Suprapubic skin (tissue), 4 donors: ENCODE measurements at regions not wholly inside any gene's neighbourhood (a gene's known extent, or its start where the extent isn't known, plus 50 kb on each side); places are given as distances from the start of the nearest gene placed in this dataset.

Experiments used
- DNase-seq, 2 donors: peaks; one replicate each; pipeline ENCODE4 v3.0.0-alpha.2; 2019; ENCODE audit warnings: low spot score in 2 of 2
- H3K27ac ChIP-seq: fragments of 200-600 bp; sonication (generic); one replicate; pipeline ENCODE4 v1.5.1; 2019
- H3K27me3 ChIP-seq: fragments of 200-600 bp; sonication (generic); one replicate; pipeline ENCODE4 v1.5.1; 2019
- H3K36me3 ChIP-seq: fragments of 200-600 bp; sonication (generic); one replicate; pipeline ENCODE4 v1.5.1; 2019
- H3K4me1 ChIP-seq: fragments of 200-600 bp; sonication (generic); one replicate; pipeline ENCODE4 v1.5.1; 2019
- H3K4me3 ChIP-seq: fragments of 200-600 bp; sonication (generic); one replicate; pipeline ENCODE4 v1.5.1; 2019; ENCODE audit warnings: mild to moderate bottlenecking
- H3K9me3 ChIP-seq: fragments of 200-600 bp; sonication (generic); one replicate; pipeline ENCODE4 v1.5.1; 2019
- EP300 ChIP-seq: sonication (generic); formaldehyde crosslinking; IDR thresholded peaks from one replicate; pipeline ENCODE4 v1.6.1; 2017; ENCODE audit warnings: antibody characterized with exemption
- POLR2A ChIP-seq, 2 donors: fragments of 450-650 bp; IDR thresholded peaks; one replicate each; pipeline ENCODE4 v1.6.1; 2017; ENCODE audit warnings: antibody characterized with exemption in 2 of 2, mild to moderate bottlenecking in 2 of 2, moderate library complexity in 2 of 2
- POLR2AphosphoS5 ChIP-seq, 3 donors: sonication (generic); formaldehyde crosslinking; IDR thresholded peaks; one replicate each; pipeline ENCODE4 v1.6.1; 2017; ENCODE audit warnings: antibody characterized with exemption in 3 of 3
- WGBS: methylation state at CpG from one replicate; pipeline ENCODE4 v1.1.5; 2018; 5-methylcytosine and 5-hydroxymethylcytosine counted together
- TF ChIP-seq, protein P1 (sequence below), 2 donors: fragments of 200-600 bp in 1 of 2; fragments of 450-650 bp in 1 of 2; sonication (generic) in 1 of 2; IDR thresholded peaks; one replicate each; pipeline ENCODE4 v1.5.1; 2016 to 2019; ENCODE audit warnings: antibody characterized with exemption in 2 of 2, mild to moderate bottlenecking in 1 of 2, moderate library complexity in 1 of 2

DNA sequence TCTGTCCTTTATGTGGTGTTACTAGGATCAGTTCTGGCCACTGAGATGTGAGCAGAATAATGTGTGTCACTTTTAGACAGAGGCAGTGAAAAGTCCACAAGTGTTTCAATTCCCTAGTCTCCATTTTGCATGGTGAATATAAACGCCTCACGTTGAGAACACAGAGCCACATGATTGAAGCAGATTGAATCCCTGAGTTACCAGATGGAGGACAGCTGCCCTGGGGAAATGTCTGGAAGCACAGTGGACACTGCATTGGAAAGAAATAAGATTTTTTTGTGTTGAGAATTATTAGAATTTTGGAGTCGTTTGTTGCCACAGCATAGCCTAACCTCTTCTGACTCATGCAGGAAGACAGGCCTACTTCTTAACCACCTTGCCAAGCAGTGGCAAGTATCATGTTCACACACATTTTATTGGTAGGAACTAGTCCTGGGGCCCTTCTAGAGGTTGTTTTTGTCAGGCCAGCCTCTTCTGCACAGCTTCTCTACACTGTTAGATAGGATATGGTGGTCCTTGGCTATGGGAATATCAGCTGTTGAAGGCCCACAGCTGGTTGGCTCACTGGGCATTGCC is 188.6 kb downstream of the TMEM182 start:
- no peak for DNase-seq
- H3K4me1 ChIP-seq: no peaks in the 10 kb centered on the region
- no peak for TF ChIP-seq POLR2AphosphoS5 (IDR thresholded peaks at IDR 0.05)
- TF ChIP-seq, protein P1, sequence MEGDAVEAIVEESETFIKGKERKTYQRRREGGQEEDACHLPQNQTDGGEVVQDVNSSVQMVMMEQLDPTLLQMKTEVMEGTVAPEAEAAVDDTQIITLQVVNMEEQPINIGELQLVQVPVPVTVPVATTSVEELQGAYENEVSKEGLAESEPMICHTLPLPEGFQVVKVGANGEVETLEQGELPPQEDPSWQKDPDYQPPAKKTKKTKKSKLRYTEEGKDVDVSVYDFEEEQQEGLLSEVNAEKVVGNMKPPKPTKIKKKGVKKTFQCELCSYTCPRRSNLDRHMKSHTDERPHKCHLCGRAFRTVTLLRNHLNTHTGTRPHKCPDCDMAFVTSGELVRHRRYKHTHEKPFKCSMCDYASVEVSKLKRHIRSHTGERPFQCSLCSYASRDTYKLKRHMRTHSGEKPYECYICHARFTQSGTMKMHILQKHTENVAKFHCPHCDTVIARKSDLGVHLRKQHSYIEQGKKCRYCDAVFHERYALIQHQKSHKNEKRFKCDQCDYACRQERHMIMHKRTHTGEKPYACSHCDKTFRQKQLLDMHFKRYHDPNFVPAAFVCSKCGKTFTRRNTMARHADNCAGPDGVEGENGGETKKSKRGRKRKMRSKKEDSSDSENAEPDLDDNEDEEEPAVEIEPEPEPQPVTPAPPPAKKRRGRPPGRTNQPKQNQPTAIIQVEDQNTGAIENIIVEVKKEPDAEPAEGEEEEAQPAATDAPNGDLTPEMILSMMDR (IDR thresholded peaks at IDR 0.05): no peak
- no peaks in the 10 kb centered on the region for H3K36me3 ChIP-seq
- H3K4me3 ChIP-seq: no peak overlapping the region
- 50% methylated on average over 3 of the region's 3 CpGs for WGBS
- no peaks in the 10 kb centered on the region for H3K9me3 ChIP-seq
- H3K27ac ChIP-seq: no peak overlapping the region
- H3K27me3 ChIP-seq: no peaks in the 10 kb centered on the region

- WGBS: 87% methylated on average over 3 of the region's 3 CpGs
- H3K4me1 ChIP-seq: no peaks in the 10 kb centered on the region
- no peak overlapping the region for H3K4me3 ChIP-seq
- H3K9me3 ChIP-seq: no peaks in the 10 kb centered on the region
- no peak for DNase-seq
- TF ChIP-seq EP300: no peak
- no peaks in the 10 kb centered on the region for H3K27me3 ChIP-seq
- H3K27ac ChIP-seq: no peak overlapping the region
- no peaks in the 10 kb centered on the region for H3K36me3 ChIP-seq
These were observed 189.4 kb downstream of the TMEM182 start for GRCh38 chr2:102951249-102951648.

DNA sequence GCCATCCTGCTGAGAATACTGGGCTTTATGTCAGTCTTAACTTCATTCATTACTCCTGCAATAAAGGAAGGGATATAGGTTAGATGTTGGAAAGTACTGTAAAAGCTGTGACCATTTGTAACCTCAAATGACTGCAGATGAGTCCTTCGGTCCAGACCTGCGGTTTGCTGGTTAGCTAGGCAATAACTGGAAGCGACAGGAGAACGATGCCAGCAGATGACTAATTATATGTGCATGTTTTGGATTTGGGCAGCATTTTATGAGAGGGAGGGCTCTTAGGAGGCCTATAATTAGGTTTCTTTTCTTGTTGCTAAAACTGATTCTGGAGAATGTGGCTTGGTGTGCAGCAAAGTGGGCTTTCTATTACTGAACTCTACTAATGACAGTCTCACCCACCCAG is 205.6 kb downstream of the TMEM182 start:
- H3K27me3 ChIP-seq: no peaks in the 10 kb centered on the region
- H3K27ac ChIP-seq: no peak overlapping the region
- no peaks in the 10 kb centered on the region for H3K36me3 ChIP-seq
- no peak overlapping the region for H3K4me3 ChIP-seq
- 50% methylated on average over 4 of the region's 4 CpGs for WGBS
- TF ChIP-seq POLR2A (IDR thresholded peaks at IDR 0.05) (no peak), POLR2AphosphoS5 (IDR thresholded peaks at IDR 0.05) (no peak), EP300 (no peak)
- TF ChIP-seq, protein P1 (IDR thresholded peaks at IDR 0.05): no peak
- H3K9me3 ChIP-seq: no peaks in the 10 kb centered on the region
- no peak for DNase-seq
- H3K4me1 ChIP-seq: no peaks in the 10 kb centered on the region

GRCh38 chr2:102968375-102968774 is 206.5 kb downstream of the TMEM182 start:
- no peak overlapping the region for H3K27ac ChIP-seq
- WGBS: 53% methylated on average over 6 of the region's 6 CpGs
- no peak for DNase-seq
- no peaks in the 10 kb centered on the region for H3K9me3 ChIP-seq
- no peak overlapping the region for H3K4me3 ChIP-seq
- TF ChIP-seq POLR2A (IDR thresholded peaks at IDR 0.05) (no peak), EP300 (no peak), POLR2AphosphoS5 (IDR thresholded peaks at IDR 0.05) (no peak)
- TF ChIP-seq, protein P1 (IDR thresholded peaks at IDR 0.05): no peak
- no peaks in the 10 kb centered on the region for H3K27me3 ChIP-seq
- H3K4me1 ChIP-seq: no peaks in the 10 kb centered on the region
- no peaks in the 10 kb centered on the region for H3K36me3 ChIP-seq

DNA sequence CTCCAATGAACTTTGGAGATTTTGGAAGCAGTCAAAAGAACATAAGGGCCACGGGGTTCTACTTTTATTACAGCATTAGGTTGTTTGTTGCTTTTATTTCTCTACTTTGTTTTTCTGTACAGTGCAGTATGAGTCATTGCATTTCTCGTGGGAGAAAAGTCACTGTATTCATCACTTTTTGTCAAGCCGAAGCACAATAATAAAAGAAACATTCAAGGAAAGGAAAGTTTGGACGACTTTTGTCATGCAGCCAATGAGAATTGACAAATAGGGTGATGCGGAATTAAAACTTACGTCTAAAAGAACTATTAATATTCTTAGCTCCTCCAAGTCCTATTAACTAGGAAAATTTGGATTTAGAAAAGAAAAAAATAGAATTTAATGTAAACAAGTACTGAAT is 209.9 kb downstream of the TMEM182 start:
- Histone ChIP-seq H3K27me3 (no peaks in the 10 kb centered on the region), H3K9me3 (no peaks in the 10 kb centered on the region), H3K4me1 (no peaks in the 10 kb centered on the region), H3K36me3 (no peaks in the 10 kb centered on the region), H3K4me3 (no peak overlapping the region), H3K27ac (no peak overlapping the region)
- no peak for DNase-seq
- 70% methylated on average over 6 of the region's 6 CpGs for WGBS
- TF ChIP-seq, protein P1 (IDR thresholded peaks at IDR 0.05): no peak
- no peak for TF ChIP-seq POLR2AphosphoS5 (IDR thresholded peaks at IDR 0.05)
- TF ChIP-seq EP300: no peak
- no peak for TF ChIP-seq POLR2A (IDR thresholded peaks at IDR 0.05)
